ENCODE measurements at regions not wholly inside any gene's neighbourhood (a gene's known extent, or its start where the extent isn't known, plus 50 kb on each side); places are given as distances from the start of the nearest gene placed in this dataset.

GRCh38 chr19:29428071-29428470 lies 97.7 kb upstream of the VSTM2B start:
- DNase-seq (ENCODE audit: low read depth, low spot score) = no peak

GRCh38 chr19:29429021-29429420 lies 96.8 kb upstream of the VSTM2B start:
- DNase-seq (ENCODE audit: low read depth, low spot score) = no peak

- DNase-seq (ENCODE audit: low read depth, low spot score) = no peak
Observed at GRCh38 chr19:29429581-29429980, 96.2 kb upstream of the VSTM2B start.

- no peak for DNase-seq (ENCODE audit: low read depth, low spot score)
Observed at GRCh38 chr19:29431332-29431731, 94.5 kb upstream of the VSTM2B start.

- no peak for DNase-seq (ENCODE audit: low read depth, low spot score)
Observed at GRCh38 chr19:29432677-29433076, 93.1 kb upstream of the VSTM2B start.

- no peak for DNase-seq (ENCODE audit: low read depth, low spot score)
Observed at GRCh38 chr19:29436591-29437103, 89.1 kb upstream of the VSTM2B start.

GRCh38 chr19:29439021-29439420 lies 86.8 kb upstream of the VSTM2B start:
- no peak for DNase-seq (ENCODE audit: low read depth, low spot score)

- DNase-seq (ENCODE audit: low read depth, low spot score) = no peak
Observed at GRCh38 chr19:29439688-29440550, 85.9 kb upstream of the VSTM2B start.

- no peak for DNase-seq (ENCODE audit: low read depth, low spot score)
Observed at GRCh38 chr19:29442094-29442493, 83.7 kb upstream of the VSTM2B start.

GRCh38 chr19:29442910-29443309 lies 82.9 kb upstream of the VSTM2B start:
- no peak for DNase-seq (ENCODE audit: low read depth, low spot score)

GRCh38 chr19:29445246-29445645 lies 80.5 kb upstream of the VSTM2B start:
- DNase-seq (ENCODE audit: low read depth, low spot score) = no peak

- DNase-seq (ENCODE audit: low read depth, low spot score) = no peak
Observed at GRCh38 chr19:29446361-29446760, 79.4 kb upstream of the VSTM2B start.

GRCh38 chr19:29448046-29448445 lies 77.7 kb upstream of the VSTM2B start:
- no peak for DNase-seq (ENCODE audit: low read depth, low spot score)

- no peak for DNase-seq (ENCODE audit: low read depth, low spot score)
Observed at GRCh38 chr19:29449371-29449770, 76.4 kb upstream of the VSTM2B start.

GRCh38 chr19:29450306-29450705 lies 75.5 kb upstream of the VSTM2B start:
- no peak for DNase-seq (ENCODE audit: low read depth, low spot score)

GRCh38 chr19:29450812-29451211 lies 75.0 kb upstream of the VSTM2B start:
- DNase-seq (ENCODE audit: low read depth, low spot score) = no peak

GRCh38 chr19:29454109-29454508 lies 71.7 kb upstream of the VSTM2B start:
- DNase-seq (ENCODE audit: low read depth, low spot score) = no peak

- DNase-seq (ENCODE audit: low read depth, low spot score) = no peak
Observed at GRCh38 chr19:29457413-29457812, 68.4 kb upstream of the VSTM2B start.

GRCh38 chr19:29467824-29468401 lies 57.9 kb upstream of the VSTM2B start:
- no peak for DNase-seq (ENCODE audit: low read depth, low spot score)

- no peak for DNase-seq (ENCODE audit: low read depth, low spot score)
Observed at GRCh38 chr19:29475469-29475868, 50.3 kb upstream of the VSTM2B start.
